ENCODE measurements at regions not wholly inside any gene's neighbourhood (a gene's known extent, or its start where the extent isn't known, plus 50 kb on each side); places are given as distances from the start of the nearest gene placed in this dataset.
A peak's percentile ranks its signal among the peaks of the same experiment; 100 is the strongest.

GRCh38 chr1:106921186-106921585 lies 135.3 kb upstream of the PRMT6 start:
- no peak for DNase-seq (ENCODE audit: low read depth, low spot score)
- H3K27ac ChIP-seq: no peak overlapping the region

GRCh38 chr1:106924360-106924759 lies 132.1 kb upstream of the PRMT6 start:
- no peak for DNase-seq (ENCODE audit: low read depth, low spot score)

GRCh38 chr1:106925750-106926149 lies 130.7 kb upstream of the PRMT6 start:
- no peak for DNase-seq (ENCODE audit: low read depth, low spot score)
- no peak overlapping the region for H3K27ac ChIP-seq

More at GRCh38 chr1:106924360-106924759, 132.1 kb upstream of the PRMT6 start:
- no peak overlapping the region for H3K27ac ChIP-seq

GRCh38 chr1:106926803-106927582 lies 129.5 kb upstream of the PRMT6 start:
- H3K27ac ChIP-seq: peak overlapping the region; percentile 34
- DNase-seq (ENCODE audit: low read depth, low spot score): peak; percentile 29

GRCh38 chr1:106937104-106937503 lies 119.4 kb upstream of the PRMT6 start:
- DNase-seq (ENCODE audit: low read depth, low spot score): peak; percentile 78
- peak overlapping the region; percentile 44 for H3K27ac ChIP-seq

- no peak overlapping the region for H3K27ac ChIP-seq
- DNase-seq (ENCODE audit: low read depth, low spot score): no peak
Measured at GRCh38 chr1:106944721-106945120, 111.8 kb upstream of the PRMT6 start.

- DNase-seq (ENCODE audit: low read depth, low spot score): peak; percentile 20
- H3K27ac ChIP-seq: no peak overlapping the region
Measured at GRCh38 chr1:106952776-106953175, 103.7 kb upstream of the PRMT6 start.

GRCh38 chr1:106954661-106955229 lies 101.7 kb upstream of the PRMT6 start:
- no peak for DNase-seq (ENCODE audit: low read depth, low spot score)
- no peak overlapping the region for H3K27ac ChIP-seq

- no peak for DNase-seq (ENCODE audit: low read depth, low spot score)
- H3K27ac ChIP-seq: no peak overlapping the region
Measured at GRCh38 chr1:106956721-106957120, 99.8 kb upstream of the PRMT6 start.

GRCh38 chr1:106957795-106958194 lies 98.7 kb upstream of the PRMT6 start:
- DNase-seq (ENCODE audit: low read depth, low spot score): no peak
- H3K27ac ChIP-seq: no peak overlapping the region

GRCh38 chr1:106960412-106960811 lies 96.1 kb upstream of the PRMT6 start:
- DNase-seq (ENCODE audit: low read depth, low spot score): no peak
- no peak overlapping the region for H3K27ac ChIP-seq

- DNase-seq (ENCODE audit: low read depth, low spot score): no peak
- no peak overlapping the region for H3K27ac ChIP-seq
Measured at GRCh38 chr1:106961646-106962045, 94.8 kb upstream of the PRMT6 start.

- no peak overlapping the region for H3K27ac ChIP-seq
- DNase-seq (ENCODE audit: low read depth, low spot score): no peak
Measured at GRCh38 chr1:106962591-106962990, 93.9 kb upstream of the PRMT6 start.

GRCh38 chr1:106964495-106964894 lies 92.0 kb upstream of the PRMT6 start:
- DNase-seq (ENCODE audit: low read depth, low spot score): no peak
- no peak overlapping the region for H3K27ac ChIP-seq

- no peak overlapping the region for H3K27ac ChIP-seq
- no peak for DNase-seq (ENCODE audit: low read depth, low spot score)
Measured at GRCh38 chr1:106968644-106969043, 87.8 kb upstream of the PRMT6 start.

GRCh38 chr1:106969731-106970130 lies 86.7 kb upstream of the PRMT6 start:
- DNase-seq (ENCODE audit: low read depth, low spot score): no peak
- H3K27ac ChIP-seq: no peak overlapping the region

GRCh38 chr1:106972074-106972473 lies 84.4 kb upstream of the PRMT6 start:
- DNase-seq (ENCODE audit: low read depth, low spot score): no peak
- no peak overlapping the region for H3K27ac ChIP-seq

- H3K27ac ChIP-seq: no peak overlapping the region
- DNase-seq (ENCODE audit: low read depth, low spot score): no peak
Measured at GRCh38 chr1:106975944-106976343, 80.5 kb upstream of the PRMT6 start.

- peak; percentile 22 for DNase-seq (ENCODE audit: low read depth, low spot score)
- H3K27ac ChIP-seq: no peak overlapping the region
Measured at GRCh38 chr1:106978477-106979322, 77.8 kb upstream of the PRMT6 start.

- DNase-seq (ENCODE audit: low read depth, low spot score): no peak
- no peak overlapping the region for H3K27ac ChIP-seq
Measured at GRCh38 chr1:106979371-106979770, 77.1 kb upstream of the PRMT6 start.

GRCh38 chr1:106980121-106980520 lies 76.4 kb upstream of the PRMT6 start:
- no peak overlapping the region for H3K27ac ChIP-seq
- DNase-seq (ENCODE audit: low read depth, low spot score): no peak

Measured in epithelial cell of prostate (primary cell).